ENCODE measurements at regions not wholly inside any gene's neighbourhood (a gene's known extent, or its start where the extent isn't known, plus 50 kb on each side); places are given as distances from the start of the nearest gene placed in this dataset.

GRCh38 chr1:200337831-200338230, 72.0 kb downstream of the ZNF281 start:
- Histone ChIP-seq H3K27me3 (ENCODE audit: control insufficient read depth in 1 of 2, insufficient read depth in 2 of 2, low read length in 1 of 2) (no peaks in the 10 kb centered on the region), H3K4me1 (ENCODE audit: control insufficient read depth in 1 of 2, insufficient read depth in 2 of 2, low read length in 2 of 2) (no peaks in the 10 kb centered on the region), H3K4me3 (ENCODE audit: low read length in 2 of 2) (no peak overlapping the region), H3K27ac (ENCODE audit: low read depth in 1 of 2, low read length in 2 of 2) (no peak overlapping the region), H3K36me3 (ENCODE audit: control insufficient read depth in 1 of 2, insufficient read depth in 2 of 2, low read length in 1 of 2) (no peaks in the 10 kb centered on the region), H3K9me3 (ENCODE audit: control insufficient read depth, low read length) (no peaks in the 10 kb centered on the region)
- no peak for ATAC-seq (ENCODE audit: low FRiP score)
- no peak for DNase-seq
- WGBS, 2 donors: 94 to 95% methylated on average over 3 of the region's 3 CpGs
- intact Hi-C loops (cut with DNase I): no loop called here

GRCh38 chr1:200337410-200337809, 72.4 kb downstream of the ZNF281 start:
- H3K27ac ChIP-seq (ENCODE audit: low read depth in 1 of 2, low read length in 2 of 2): no peak overlapping the region
- H3K4me1 ChIP-seq (ENCODE audit: control insufficient read depth in 1 of 2, insufficient read depth in 2 of 2, low read length in 2 of 2): no peaks in the 10 kb centered on the region
- H3K9me3 ChIP-seq (ENCODE audit: control insufficient read depth, low read length): no peaks in the 10 kb centered on the region
- DNase-seq: no peak
- H3K27me3 ChIP-seq (ENCODE audit: control insufficient read depth in 1 of 2, insufficient read depth in 2 of 2, low read length in 1 of 2): no peaks in the 10 kb centered on the region
- WGBS, 2 donors: 84 to 89% methylated on average over 2 of the region's 2 CpGs
- no peak overlapping the region for H3K4me3 ChIP-seq (ENCODE audit: low read length in 2 of 2)
- no peak for ATAC-seq (ENCODE audit: low FRiP score)
- intact Hi-C loops (cut with DNase I): no loop called here
- no peaks in the 10 kb centered on the region for H3K36me3 ChIP-seq (ENCODE audit: control insufficient read depth in 1 of 2, insufficient read depth in 2 of 2, low read length in 1 of 2)

- WGBS, 2 donors: 29 to 36% methylated on average over 4 of the region's 4 CpGs
- no peak overlapping the region for H3K27ac ChIP-seq (ENCODE audit: low read depth in 1 of 2, low read length in 2 of 2)
- no peaks in the 10 kb centered on the region for H3K27me3 ChIP-seq (ENCODE audit: control insufficient read depth in 1 of 2, insufficient read depth in 2 of 2, low read length in 1 of 2)
- intact Hi-C loops (cut with DNase I): no loop called here
- H3K9me3 ChIP-seq (ENCODE audit: control insufficient read depth, low read length): no peaks in the 10 kb centered on the region
- no peak overlapping the region for H3K4me3 ChIP-seq (ENCODE audit: low read length in 2 of 2)
- ATAC-seq (ENCODE audit: low FRiP score): no peak
- no peaks in the 10 kb centered on the region for H3K36me3 ChIP-seq (ENCODE audit: control insufficient read depth in 1 of 2, insufficient read depth in 2 of 2, low read length in 1 of 2)
- no peak for DNase-seq
- H3K4me1 ChIP-seq (ENCODE audit: control insufficient read depth in 1 of 2, insufficient read depth in 2 of 2, low read length in 2 of 2): no peaks in the 10 kb centered on the region
These were observed 72.9 kb downstream of the ZNF281 start for GRCh38 chr1:200336901-200337391.

- no peak overlapping the region for H3K4me3 ChIP-seq (ENCODE audit: low read length in 2 of 2)
- H3K27me3 ChIP-seq (ENCODE audit: control insufficient read depth in 1 of 2, insufficient read depth in 2 of 2, low read length in 1 of 2): no peaks in the 10 kb centered on the region
- intact Hi-C loops (cut with DNase I): no loop called here
- no peaks in the 10 kb centered on the region for H3K36me3 ChIP-seq (ENCODE audit: control insufficient read depth in 1 of 2, insufficient read depth in 2 of 2, low read length in 1 of 2)
- DNase-seq (no peak), ATAC-seq (ENCODE audit: low FRiP score) (no peak)
- H3K27ac ChIP-seq (ENCODE audit: low read depth in 1 of 2, low read length in 2 of 2): no peak overlapping the region
- no peaks in the 10 kb centered on the region for H3K9me3 ChIP-seq (ENCODE audit: control insufficient read depth, low read length)
- 65 to 70% methylated on average over 4 of the region's 4 CpGs for WGBS, 2 donors
- no peaks in the 10 kb centered on the region for H3K4me1 ChIP-seq (ENCODE audit: control insufficient read depth in 1 of 2, insufficient read depth in 2 of 2, low read length in 2 of 2)
These were observed 73.6 kb downstream of the ZNF281 start for GRCh38 chr1:200336101-200336845.

- H3K4me1 ChIP-seq (ENCODE audit: control insufficient read depth in 1 of 2, insufficient read depth in 2 of 2, low read length in 2 of 2): no peaks in the 10 kb centered on the region
These were observed 75.1 kb downstream of the ZNF281 start for GRCh38 chr1:200334661-200335256.

GRCh38 chr1:200333329-200333728, 76.5 kb downstream of the ZNF281 start:
- H3K27ac ChIP-seq (ENCODE audit: low read depth in 1 of 2, low read length in 2 of 2): no peak overlapping the region
- H3K36me3 ChIP-seq (ENCODE audit: control insufficient read depth in 1 of 2, insufficient read depth in 2 of 2, low read length in 1 of 2): no peaks in the 10 kb centered on the region
- H3K4me1 ChIP-seq (ENCODE audit: control insufficient read depth in 1 of 2, insufficient read depth in 2 of 2, low read length in 2 of 2): no peaks in the 10 kb centered on the region
- ATAC-seq (ENCODE audit: low FRiP score) (no peak), DNase-seq (no peak)
- intact Hi-C loops (cut with DNase I): no loop called here
- peaks cover 3% of the 10 kb centered on the region for H3K9me3 ChIP-seq (ENCODE audit: control insufficient read depth, low read length)
- WGBS, 2 donors: 92 to 95% methylated on average over 7 of the region's 7 CpGs
- H3K27me3 ChIP-seq (ENCODE audit: control insufficient read depth in 1 of 2, insufficient read depth in 2 of 2, low read length in 1 of 2): no peaks in the 10 kb centered on the region
- no peak overlapping the region for H3K4me3 ChIP-seq (ENCODE audit: low read length in 2 of 2)

More at GRCh38 chr1:200334661-200335256, 75.1 kb downstream of the ZNF281 start:
- WGBS, 2 donors: 82 to 86% methylated on average over 2 of the region's 2 CpGs
- H3K27me3 ChIP-seq (ENCODE audit: control insufficient read depth in 1 of 2, insufficient read depth in 2 of 2, low read length in 1 of 2): no peaks in the 10 kb centered on the region
- H3K27ac ChIP-seq (ENCODE audit: low read depth in 1 of 2, low read length in 2 of 2): no peak overlapping the region
- intact Hi-C loops (cut with DNase I): no loop called here
- no peak overlapping the region for H3K4me3 ChIP-seq (ENCODE audit: low read length in 2 of 2)
- DNase-seq: no peak
- peaks cover 3% of the 10 kb centered on the region for H3K9me3 ChIP-seq (ENCODE audit: control insufficient read depth, low read length)
- no peak for ATAC-seq (ENCODE audit: low FRiP score)
- no peaks in the 10 kb centered on the region for H3K36me3 ChIP-seq (ENCODE audit: control insufficient read depth in 1 of 2, insufficient read depth in 2 of 2, low read length in 1 of 2)

GRCh38 chr1:200332716-200333115, 77.1 kb downstream of the ZNF281 start:
- H3K36me3 ChIP-seq (ENCODE audit: control insufficient read depth in 1 of 2, insufficient read depth in 2 of 2, low read length in 1 of 2): no peaks in the 10 kb centered on the region
- no peak for DNase-seq
- no peak overlapping the region for H3K27ac ChIP-seq (ENCODE audit: low read depth in 1 of 2, low read length in 2 of 2)
- intact Hi-C loops (cut with DNase I): no loop called here
- no peaks in the 10 kb centered on the region for H3K27me3 ChIP-seq (ENCODE audit: control insufficient read depth in 1 of 2, insufficient read depth in 2 of 2, low read length in 1 of 2)
- no peak overlapping the region for H3K4me3 ChIP-seq (ENCODE audit: low read length in 2 of 2)
- no peak for ATAC-seq (ENCODE audit: low FRiP score)
- H3K4me1 ChIP-seq (ENCODE audit: control insufficient read depth in 1 of 2, insufficient read depth in 2 of 2, low read length in 2 of 2): no peaks in the 10 kb centered on the region
- peaks cover 3% of the 10 kb centered on the region for H3K9me3 ChIP-seq (ENCODE audit: control insufficient read depth, low read length)

- Histone ChIP-seq H3K9me3 (ENCODE audit: control insufficient read depth, low read length) (peaks cover 3% of the 10 kb centered on the region), H3K27ac (ENCODE audit: low read depth in 1 of 2, low read length in 2 of 2) (no peak overlapping the region), H3K36me3 (ENCODE audit: control insufficient read depth in 1 of 2, insufficient read depth in 2 of 2, low read length in 1 of 2) (no peaks in the 10 kb centered on the region), H3K27me3 (ENCODE audit: control insufficient read depth in 1 of 2, insufficient read depth in 2 of 2, low read length in 1 of 2) (no peaks in the 10 kb centered on the region), H3K4me1 (ENCODE audit: control insufficient read depth in 1 of 2, insufficient read depth in 2 of 2, low read length in 2 of 2) (no peaks in the 10 kb centered on the region), H3K4me3 (ENCODE audit: low read length in 2 of 2) (no peak overlapping the region)
- intact Hi-C loops (cut with DNase I): no loop called here
- ATAC-seq (ENCODE audit: low FRiP score): no peak
- WGBS, 2 donors: 65 to 66% methylated on average over 15 of the region's 15 CpGs
- no peak for DNase-seq
These were observed 79.0 kb downstream of the ZNF281 start for GRCh38 chr1:200330741-200331428.

All from aorta (tissue), 5 donors.